GM19035 (cell line): ENCODE measurements at regions not wholly inside any gene's neighbourhood (a gene's known extent, or its start where the extent isn't known, plus 50 kb on each side); places are given as distances from the start of the nearest gene placed in this dataset.
A peak's percentile ranks its signal among the peaks of the same experiment; 100 is the strongest.

Source experiments
- ATAC-seq: cut with Tn5 transposase; IDR thresholded peaks from one replicate; pipeline ENCODE4 v1.9.1; 2021; ENCODE audit not compliant: unreplicated experiment

DNA sequence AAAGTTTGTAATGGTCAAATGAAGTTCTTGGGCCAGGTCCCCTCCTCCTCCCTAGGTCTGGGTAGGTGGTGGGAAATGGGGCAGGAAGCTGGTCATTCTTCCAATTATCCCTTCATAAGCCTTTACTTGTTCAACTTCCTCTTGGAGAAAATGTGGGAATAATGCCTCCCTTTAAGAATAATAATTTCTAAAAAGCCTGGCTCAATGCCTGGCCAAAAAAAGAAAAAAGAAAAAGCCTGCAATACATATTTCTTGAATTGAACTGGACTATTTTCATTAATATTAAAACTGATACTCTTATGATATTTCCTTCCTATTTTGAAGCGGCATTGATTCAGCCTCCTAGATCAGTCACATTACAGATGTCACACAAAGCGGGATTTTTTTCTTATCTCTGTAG, 600.9 kb downstream of the CCDC171 start:
- no peak for ATAC-seq

DNA sequence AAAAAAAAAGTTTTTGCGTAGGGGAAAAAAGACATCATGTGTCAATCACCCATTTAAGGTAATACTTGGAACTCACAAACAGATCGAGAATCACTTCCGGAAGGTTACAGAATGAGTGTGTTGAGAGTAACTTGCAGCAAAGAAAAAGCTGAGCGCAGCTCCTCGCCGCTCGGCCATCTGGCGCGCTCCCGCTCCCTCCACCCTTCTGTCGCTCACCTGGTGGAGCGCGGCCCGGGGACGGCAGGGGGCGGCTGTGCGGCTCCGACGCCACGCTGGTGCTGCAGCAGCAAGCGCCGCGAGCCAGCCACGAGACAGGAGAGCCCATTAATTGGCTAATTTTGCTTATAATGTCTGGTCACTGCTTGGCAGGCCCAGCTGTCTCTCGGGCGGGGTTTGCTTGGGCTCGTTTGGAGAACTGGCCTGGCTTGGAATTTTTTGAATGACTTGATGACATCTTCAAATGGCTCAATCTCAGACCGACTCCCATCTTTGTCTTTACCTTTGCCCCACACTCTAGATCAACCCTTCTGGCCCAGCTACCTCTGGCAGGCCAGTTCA, 601.8 kb downstream of the CCDC171 start:
- ATAC-seq, result peak; percentile 75

DNA sequence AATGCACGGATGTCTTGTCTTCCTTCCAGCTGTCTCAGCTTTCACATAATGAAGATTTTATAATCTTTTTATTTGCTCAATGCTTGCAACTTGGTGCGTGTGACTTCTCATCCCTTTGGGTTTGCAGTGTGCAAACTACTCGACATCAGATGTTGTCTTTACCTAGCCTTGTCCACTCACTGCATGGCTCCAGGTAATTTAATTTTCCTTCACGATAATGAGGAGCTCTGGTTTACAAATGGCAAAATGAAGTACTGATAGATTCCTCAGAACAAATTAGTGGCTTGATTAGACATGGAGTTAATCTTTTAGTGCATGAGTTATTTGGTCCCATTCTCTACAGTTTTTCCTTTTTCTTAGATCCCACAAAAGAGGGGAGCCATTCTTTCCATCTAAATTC, 603.0 kb downstream of the CCDC171 start:
- no peak for ATAC-seq

DNA sequence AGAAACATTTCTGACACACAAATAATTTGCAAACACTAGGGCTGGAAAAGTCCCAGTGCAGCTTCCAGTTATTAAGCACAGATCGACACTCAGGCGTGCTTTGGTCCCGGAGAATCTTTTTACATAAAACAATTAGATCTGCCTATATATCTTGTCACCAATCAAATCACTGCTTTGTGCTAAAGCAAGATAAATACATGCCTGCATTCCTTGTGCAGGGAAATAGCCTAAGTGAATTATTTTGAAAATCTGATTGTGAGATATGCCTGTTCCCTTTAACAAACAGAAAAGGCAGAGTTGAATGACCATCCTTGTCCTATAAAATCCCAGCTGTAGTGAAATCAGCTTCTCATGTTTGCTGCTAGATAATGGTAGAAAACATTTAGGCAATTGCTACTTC, 604.4 kb downstream of the CCDC171 start:
- ATAC-seq, result no peak

DNA sequence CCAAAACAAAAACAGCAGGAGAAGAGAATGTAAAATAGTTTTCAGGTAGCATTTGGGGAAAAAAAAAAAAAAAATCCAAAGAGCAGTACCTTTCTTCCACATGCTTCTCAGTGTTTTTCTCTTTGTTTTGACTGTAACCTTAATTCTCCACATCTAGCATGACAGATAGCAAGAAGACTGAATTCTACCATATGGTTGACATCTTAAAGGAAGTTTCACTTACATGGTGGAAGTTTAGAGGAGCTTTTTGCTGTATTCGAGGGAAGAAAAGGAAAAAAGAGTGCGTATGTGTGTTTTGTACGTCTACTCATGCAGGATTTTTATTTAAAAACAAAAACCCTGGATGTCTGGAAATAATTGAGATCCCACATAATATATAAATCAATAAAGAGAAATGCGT, 604.8 kb downstream of the CCDC171 start:
- no peak for ATAC-seq

DNA sequence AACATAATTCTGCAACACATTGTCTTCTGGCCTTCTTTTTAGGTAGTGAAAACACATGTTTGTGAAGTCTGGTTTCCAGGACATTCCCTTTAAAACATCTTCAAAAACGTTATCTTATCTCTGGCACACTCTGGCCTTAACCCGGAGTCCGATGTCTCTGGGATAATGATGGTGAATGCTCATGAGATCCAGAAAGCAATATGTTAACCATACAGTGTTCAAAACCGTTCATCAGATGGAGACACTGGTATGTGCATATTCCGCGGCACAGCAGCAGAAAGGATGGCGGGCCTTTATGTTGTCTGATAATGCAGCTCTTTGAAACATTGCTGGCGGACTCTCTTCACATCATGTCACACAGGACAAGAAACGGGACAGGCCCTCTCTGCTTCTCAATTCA, 605.2 kb downstream of the CCDC171 start:
- ATAC-seq, result no peak

DNA sequence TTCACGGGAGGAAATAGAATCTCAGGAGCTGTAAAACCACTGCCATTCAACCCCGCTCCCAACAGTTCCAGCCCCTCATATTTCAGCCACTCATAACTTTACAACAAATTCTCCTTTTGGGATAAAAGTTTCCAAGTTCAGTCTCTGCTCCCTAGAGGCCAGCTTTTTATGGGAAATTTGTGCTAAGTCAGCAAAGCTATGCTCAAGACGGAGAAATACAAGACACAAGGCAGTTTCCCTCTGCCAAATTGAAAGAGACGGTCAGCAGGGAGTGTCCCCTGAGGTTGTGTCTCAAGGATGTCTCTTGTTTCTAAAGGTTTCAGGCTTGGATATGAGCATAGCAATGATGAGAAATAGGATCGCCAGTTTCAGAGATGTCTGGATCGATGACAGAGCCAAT, 608.6 kb downstream of the CCDC171 start:
- ATAC-seq, result no peak

DNA sequence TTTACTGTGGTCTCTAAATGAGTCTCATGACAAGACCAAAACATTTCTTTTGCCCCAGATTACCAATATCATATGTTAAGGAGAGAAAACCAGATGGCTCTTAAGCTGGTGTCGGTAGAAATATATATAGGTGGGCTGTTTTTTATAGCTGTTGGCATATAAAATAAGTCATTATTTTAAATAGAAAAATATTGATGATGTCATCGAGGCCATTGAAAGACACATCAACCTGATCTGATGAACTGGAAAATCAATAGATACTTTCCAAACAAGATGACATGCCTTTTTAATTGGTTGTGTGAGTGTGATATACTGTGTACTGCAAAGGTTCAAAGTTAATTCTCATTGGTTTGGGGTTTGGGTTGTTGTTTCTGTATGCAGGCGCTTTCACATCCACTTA, 617.3 kb downstream of the CCDC171 start:
- no peak for ATAC-seq

DNA sequence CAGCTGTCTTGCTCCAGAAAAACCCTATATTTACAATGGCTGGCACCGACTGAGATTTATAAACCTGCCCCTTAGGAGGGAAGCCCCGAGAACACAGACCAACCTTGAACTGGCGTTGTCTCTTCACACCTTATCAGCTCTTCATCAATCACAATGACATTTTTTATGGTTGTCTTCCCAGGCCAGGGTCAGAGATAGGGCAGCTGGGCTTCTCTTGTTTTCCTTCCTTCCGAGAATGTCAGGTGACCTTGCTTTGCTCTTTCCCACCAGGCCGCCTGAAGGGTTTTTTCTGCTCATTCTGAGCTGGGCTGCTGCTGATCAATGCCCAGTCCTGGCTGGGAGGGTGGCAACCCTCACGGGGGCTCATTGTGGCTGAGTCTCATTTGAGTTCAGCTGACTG, 619.1 kb downstream of the CCDC171 start:
- ATAC-seq, result no peak

DNA sequence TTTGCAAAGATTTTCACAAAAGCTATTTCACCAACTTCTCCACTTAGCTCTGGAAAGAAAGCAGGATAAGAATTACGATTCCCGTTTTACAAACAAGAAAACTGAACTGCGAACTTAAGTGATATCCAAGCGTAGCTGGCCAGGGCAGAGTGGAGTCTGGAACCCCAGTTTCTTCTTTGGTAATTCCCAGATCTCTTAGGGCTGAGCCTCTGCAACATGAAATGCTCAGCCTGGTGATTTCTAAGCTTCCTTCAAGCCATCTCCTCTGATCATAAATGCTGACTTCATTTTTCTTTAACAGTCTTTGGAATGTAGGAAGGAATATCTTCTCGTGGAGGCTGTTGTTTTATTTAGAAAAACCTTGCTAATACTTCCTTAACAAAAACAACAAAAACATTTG, 620.0 kb downstream of the CCDC171 start:
- ATAC-seq, result no peak

DNA sequence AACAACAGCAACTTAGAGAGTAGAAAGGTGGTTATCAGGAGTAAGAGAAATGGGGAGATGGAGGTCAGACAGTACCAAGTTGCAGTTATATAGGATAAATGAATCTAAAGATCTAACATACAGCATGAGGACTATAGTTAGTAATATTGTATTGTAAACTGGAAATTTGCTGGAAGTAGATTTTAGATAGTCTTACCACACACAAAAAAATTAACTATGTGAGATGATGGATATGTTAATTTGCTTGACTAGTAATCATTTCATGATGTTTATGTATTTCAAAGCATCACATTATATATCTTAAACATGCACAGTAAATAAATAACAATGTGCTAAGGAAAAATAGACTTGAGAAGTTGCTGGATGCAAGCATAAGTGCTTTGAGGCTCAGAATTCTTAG, 622.1 kb downstream of the CCDC171 start:
- ATAC-seq, result no peak

DNA sequence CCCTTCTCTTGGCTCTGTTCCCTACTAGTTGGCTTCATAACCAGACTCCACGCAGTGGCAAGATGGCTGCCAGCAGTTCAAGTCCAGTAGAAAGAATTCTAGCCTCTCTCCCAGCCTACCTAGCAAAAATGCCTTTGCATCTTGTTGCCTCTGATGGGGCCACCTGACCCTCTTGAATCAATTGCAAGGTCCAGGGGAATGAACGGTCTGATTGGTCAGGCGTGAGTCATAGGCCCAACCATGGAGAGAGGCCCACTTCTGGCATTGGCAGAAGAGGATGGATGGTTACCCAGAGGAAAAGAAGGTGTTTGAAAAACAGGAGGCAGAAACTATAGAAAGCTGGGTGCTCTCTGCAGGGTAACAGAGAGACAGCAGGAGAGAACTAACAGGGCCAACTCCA, 622.6 kb downstream of the CCDC171 start:
- no peak for ATAC-seq

DNA sequence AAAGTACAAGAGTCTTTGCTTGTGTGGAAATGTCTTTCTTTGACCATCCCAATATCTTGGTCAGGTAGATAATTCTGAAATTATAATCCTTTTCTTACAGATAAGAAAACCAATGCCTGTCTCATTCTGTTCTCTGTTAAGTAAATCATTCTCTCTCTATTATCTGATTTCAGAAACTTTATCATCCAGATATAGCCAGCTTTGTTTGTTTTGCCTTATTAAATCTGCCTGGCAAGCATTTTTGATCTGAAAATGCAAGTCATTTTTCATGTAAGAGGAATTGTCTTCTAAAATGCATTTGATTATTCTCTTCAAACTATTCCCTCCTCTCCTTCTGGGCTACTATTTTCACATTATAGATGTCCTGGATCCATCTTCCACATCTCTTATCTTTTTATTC, 625.5 kb downstream of the CCDC171 start:
- no peak for ATAC-seq

DNA sequence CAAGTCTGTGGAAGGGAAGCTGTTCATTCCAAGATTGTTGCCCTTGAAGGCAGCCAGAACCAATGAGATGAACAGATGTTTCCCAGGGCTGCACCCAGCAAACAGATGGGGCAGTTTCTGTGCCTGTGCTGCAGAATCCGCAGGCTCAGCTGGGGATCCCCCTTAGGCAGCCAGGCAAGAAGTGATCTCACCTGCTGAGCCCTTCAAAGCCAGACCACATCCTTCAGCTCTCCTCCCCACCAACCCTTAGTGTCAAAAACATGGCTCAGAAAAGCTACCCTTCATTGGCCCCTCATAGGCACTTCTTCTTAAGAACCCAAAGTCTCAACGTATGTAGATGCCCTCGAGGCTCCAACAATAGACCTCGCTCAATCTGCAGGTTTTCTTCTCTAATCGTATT, 626.7 kb downstream of the CCDC171 start:
- ATAC-seq, result no peak

DNA sequence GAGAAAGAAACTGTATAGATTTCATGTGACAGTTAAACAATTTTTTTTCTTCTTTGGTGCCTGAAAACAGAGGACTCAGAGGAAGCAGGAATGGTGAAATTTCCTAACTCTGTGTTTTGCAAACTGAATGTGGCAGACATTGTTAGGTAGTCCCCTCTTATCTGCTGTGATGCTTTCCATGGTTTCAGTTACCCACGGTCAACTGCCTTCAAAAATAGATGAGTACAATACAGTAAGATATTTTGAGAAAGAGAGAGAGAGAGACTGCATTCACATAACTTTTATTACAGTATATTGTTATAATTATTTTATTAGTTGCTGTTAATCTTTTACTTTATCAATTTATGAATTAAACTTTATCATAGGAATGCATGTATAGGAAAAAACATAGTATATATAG, 627.2 kb downstream of the CCDC171 start:
- ATAC-seq, result no peak

DNA sequence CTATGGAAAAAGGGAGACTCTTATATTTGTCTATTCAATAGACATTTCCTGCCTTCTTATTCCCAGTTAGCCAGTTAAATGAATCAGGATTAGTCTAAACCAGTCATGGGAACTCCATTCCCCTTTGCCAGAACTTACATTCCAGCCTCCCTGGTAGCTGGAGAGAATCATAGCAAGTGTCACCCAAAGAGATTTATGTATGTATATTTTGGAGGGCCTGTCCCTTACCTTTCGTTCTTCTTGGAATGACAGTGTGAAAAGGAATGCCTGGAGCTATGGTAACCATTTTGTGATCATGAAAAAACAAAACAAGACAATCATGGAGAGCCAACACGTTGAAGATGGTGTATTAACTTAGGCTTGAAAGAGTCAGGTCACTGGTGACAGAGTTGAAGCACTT, 627.7 kb downstream of the CCDC171 start:
- no peak for ATAC-seq

DNA sequence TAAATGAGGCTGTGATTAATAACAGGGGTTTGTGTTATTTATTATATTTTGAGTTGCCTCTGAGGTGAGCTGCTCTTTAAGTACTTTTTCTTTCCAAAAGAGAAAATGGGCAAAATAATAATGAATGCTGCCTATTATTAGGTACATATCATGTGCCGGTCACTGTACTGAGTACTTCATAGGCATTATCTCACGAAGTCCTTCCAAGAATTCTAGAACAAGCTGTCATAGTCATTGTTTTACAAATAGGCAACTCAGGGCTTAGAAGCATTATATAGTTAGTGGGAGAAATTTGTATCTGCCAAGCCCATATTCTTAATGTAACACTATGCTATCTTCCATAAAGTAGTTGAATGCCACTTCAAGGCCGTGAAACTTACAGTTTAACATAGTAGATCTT, 628.7 kb downstream of the CCDC171 start:
- no peak for ATAC-seq

DNA sequence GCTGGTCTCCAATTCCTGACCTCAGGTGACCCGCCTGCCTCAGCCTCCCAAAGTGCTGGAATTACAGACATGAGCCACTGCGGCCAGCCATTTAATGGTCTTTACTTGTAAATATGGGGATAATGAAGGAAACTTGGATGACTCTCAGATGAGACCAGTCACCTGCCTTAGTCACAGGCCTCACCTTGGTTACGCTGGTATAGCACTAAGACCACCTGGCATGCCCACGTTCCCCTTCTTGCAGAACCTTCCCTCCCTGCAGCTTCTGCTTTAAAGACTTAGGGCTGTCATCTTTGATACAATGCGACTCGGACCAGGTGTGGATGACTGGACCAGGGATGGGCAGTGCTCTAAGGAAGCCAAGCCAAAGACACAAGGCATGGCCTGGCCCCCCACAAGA, 629.9 kb downstream of the CCDC171 start:
- no peak for ATAC-seq

DNA sequence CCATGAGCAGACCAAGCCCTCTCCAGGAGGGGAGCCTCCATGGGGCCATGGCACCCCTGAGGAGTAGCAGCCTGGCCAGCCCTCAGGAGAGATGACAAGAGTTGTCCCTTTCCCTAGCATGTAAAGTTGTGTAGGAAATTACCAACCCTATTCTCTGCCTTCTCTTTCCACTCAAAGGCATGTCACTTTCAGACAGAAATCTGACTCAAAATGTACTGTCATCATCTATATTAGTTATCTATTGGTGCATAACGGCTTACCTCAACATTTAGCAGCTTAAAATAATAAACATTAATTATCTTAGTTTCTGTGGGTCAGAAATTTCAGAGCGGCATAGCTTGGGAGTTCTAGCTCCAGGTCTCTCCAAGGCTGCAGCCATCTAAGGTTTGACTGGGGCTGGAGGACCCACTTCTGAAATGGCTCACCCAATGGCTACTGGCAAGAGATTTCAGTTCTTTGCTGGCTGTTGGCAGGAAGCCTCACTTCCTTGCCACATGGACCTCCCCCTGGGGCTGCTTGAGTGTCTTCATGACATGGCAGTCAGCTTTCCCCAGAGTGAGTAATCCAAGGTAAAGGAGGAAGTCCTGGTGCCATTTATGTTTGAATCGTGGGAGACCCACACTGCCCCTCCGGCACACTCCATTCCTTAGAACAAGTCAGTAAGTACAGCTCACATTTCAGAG, 632.3 kb downstream of the CCDC171 start:
- no peak for ATAC-seq

DNA sequence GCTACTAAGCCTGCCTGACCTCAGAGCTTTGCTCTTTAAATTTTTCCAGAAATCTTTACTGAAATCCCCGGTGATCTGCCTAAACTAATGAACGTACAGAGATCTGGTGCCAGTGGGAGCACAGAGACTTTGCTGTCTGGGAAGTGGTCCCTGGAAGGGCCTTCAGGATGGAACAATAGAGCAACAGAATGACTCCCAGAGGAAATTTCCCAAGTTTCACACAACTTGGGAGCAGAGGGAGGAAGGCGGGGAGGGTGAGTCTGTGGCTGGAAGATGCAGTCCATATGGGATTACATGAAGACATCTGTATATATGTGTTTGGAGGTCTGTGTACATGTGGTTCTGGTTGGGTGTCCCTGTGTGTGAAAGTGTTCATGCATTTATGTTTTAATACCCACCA, 638.3 kb downstream of the CCDC171 start:
- no peak for ATAC-seq

DNA sequence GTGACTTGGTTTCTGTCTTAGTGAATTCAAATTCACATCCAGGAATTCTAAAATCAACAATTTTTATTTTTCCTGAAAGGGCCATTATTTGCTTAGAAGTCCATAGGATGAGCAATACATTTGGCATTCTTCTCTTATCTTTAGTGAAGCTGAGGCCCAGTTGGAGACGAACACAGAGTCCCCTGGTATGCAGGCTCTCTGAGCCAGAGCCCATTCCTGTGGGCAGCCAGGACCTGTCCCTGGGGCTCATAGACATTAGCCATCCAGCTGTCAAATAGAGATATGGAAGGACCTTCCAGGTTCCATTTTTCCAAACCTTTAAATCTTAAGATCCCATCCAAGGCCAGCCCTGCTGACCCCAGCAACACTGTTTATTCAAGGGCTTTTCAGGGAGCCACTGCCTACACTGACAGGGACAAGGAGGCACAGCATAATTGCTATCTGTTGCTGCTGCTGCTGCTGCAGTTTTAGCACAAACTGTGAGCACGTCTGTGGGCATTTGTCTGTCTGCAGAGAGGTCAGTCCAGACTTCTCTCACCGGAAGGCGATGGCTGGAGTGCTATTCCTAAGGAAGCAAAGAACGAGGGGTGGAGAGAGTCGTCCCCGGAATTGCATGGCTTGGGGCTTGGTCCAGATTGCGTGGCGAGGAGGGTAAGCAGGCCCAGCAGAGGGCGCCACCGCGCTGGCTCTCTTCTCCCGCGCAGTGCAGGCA, 639.0 kb downstream of the CCDC171 start:
- peak; percentile 81 for ATAC-seq

DNA sequence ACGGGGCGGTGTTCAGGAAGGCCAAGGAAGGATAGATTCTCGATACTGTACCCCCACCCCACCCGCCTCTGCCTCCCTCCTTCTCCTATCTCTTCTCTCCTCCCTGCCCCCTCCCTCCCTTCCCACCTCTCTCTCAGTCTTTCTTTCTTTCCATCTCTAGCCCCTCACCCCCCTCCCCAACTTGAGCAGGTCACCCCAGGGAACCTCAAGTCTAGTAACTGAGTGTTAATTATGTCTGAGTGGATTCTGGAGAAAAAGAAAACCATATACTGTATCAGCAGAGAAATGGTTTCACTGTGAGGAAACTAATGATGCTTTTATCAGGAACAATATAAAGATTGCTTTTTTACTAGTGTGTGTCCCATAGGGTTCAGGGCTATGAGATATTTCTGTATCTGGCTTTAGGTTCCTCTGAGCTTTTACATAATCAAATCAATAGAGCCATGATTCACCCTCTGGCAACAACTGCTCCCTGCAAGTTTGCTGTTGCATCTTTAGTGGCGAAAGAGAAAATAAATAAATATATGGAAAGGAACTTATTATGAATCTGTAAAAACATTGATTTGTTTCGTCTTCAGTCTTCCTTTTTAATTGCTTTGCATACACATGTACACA, 639.7 kb downstream of the CCDC171 start:
- no peak for ATAC-seq
